Neural cell (in vitro differentiated cells): ENCODE measurements at regions not wholly inside any gene's neighbourhood (a gene's known extent, or its start where the extent isn't known, plus 50 kb on each side); places are given as distances from the start of the nearest gene placed in this dataset.

Experiments used
- H2AFZ ChIP-seq: fragments of 200-600, 300-800 bp; sonication (generic), shearing (Covaris generic); 2 replicates; pipeline ENCODE4 v1.6.0; 2014; ENCODE audit warnings: low read depth, mild to moderate bottlenecking, antibody characterized with exemption, low read length, moderate library complexity
- H3F3A ChIP-seq: fragments of 200-600 bp; shearing (Covaris generic); 2 replicates; pipeline ENCODE4 v1.6.1; 2016; ENCODE audit warnings: mild to moderate bottlenecking, moderate library complexity, mixed read lengths, antibody characterized with exemption, low read length; ENCODE audit not compliant: insufficient read depth, poor library complexity, severe bottlenecking
- H3K27ac ChIP-seq: fragments of 200-600, 300-800 bp; sonication (generic), shearing (Covaris generic); 2 replicates; pipeline ENCODE4 v1.5.1; 2014; ENCODE audit warnings: mild to moderate bottlenecking, low read length, moderate library complexity
- H3K27me3 ChIP-seq: fragments of 300-800, 200-600 bp; sonication (generic), shearing (Covaris generic); 2 replicates; pipeline ENCODE4 v1.6.0; 2014; ENCODE audit warnings: mild to moderate bottlenecking, low read depth, low read length, moderate library complexity; ENCODE audit not compliant: insufficient read depth
- H3K36me3 ChIP-seq: fragments of 300-800, 200-600 bp; sonication (generic), shearing (Covaris generic); 2 replicates; pipeline ENCODE4 v1.5.1; 2014; ENCODE audit warnings: mild to moderate bottlenecking, antibody characterized with exemption, low read length, moderate library complexity; ENCODE audit not compliant: insufficient read depth
- H3K4me2 ChIP-seq: fragments of 300-800, 200-600 bp; sonication (generic), shearing (Covaris generic); 2 replicates; pipeline ENCODE4 v1.6.0; 2014; ENCODE audit warnings: mild to moderate bottlenecking, low read length
- H3K4me3 ChIP-seq: fragments of 300-800, 200-600 bp; sonication (generic), shearing (Covaris generic); 2 replicates; pipeline ENCODE4 v1.5.1; 2014; ENCODE audit warnings: mild to moderate bottlenecking, low read length, moderate library complexity
- H3K79me2 ChIP-seq: fragments of 200-600 bp; shearing (Covaris generic); replicated peaks from 2 replicates; pipeline ENCODE4 v1.6.0; 2014; ENCODE audit warnings: mild to moderate bottlenecking, low read length, moderate library complexity; ENCODE audit not compliant: insufficient read depth
- H3K9ac ChIP-seq: fragments of 300-800, 200-600 bp; sonication (generic), shearing (Covaris generic); 2 replicates; pipeline ENCODE4 v1.6.1; 2016; ENCODE audit warnings: mild to moderate bottlenecking, low read length, mixed read lengths
- H3K9me2 ChIP-seq: fragments of 200-600 bp; shearing (Covaris generic); 2 replicates; pipeline ENCODE4 v1.6.1; 2016; ENCODE audit warnings: mild to moderate bottlenecking, low read length, mixed read lengths; ENCODE audit not compliant: insufficient read depth
- H3K9me3 ChIP-seq: fragments of 200-600, 300-800 bp; sonication (generic), shearing (Covaris generic); 2 replicates; pipeline ENCODE4 v1.6.1; 2016; ENCODE audit warnings: mild to moderate bottlenecking, mixed run types, low read length, moderate library complexity, mixed read lengths
- H4K20me1 ChIP-seq: fragments of 200-600 bp; shearing (Covaris generic); 2 replicates; pipeline ENCODE4 v1.6.1; 2016; ENCODE audit warnings: mild to moderate bottlenecking, mixed run types; ENCODE audit not compliant: insufficient read depth
- EP300 ChIP-seq: fragments of 450-650 bp; conservative IDR thresholded peaks from 2 replicates; pipeline ENCODE4 v1.6.1; 2014; ENCODE audit warnings: antibody characterized with exemption, mild to moderate bottlenecking, moderate library complexity; ENCODE audit not compliant: poor library complexity, severe bottlenecking
- EZH2 ChIP-seq: fragments of 200-600, 300-800 bp; shearing (Covaris generic), sonication (generic); IDR thresholded peaks from 2 replicates; pipeline ENCODE4 v1.6.1; 2014; ENCODE audit warnings: antibody characterized with exemption, low read length, borderline replicate concordance, mild to moderate bottlenecking; ENCODE audit not compliant: insufficient read depth, poor library complexity, severe bottlenecking
- MXI1 ChIP-seq: fragments of 450-650 bp; conservative IDR thresholded peaks from 2 replicates; pipeline ENCODE4 v1.6.1; 2014; ENCODE audit warnings: antibody characterized with exemption, mild to moderate bottlenecking; ENCODE audit not compliant: poor library complexity, severe bottlenecking
- POLR2AphosphoS5 ChIP-seq: IDR thresholded peaks from 2 replicates; pipeline ENCODE4 v1.6.1; 2012
- RAD21 ChIP-seq: fragments of 450-650 bp; conservative IDR thresholded peaks from 2 replicates; pipeline ENCODE4 v1.6.1; 2014; ENCODE audit warnings: antibody characterized with exemption, mild to moderate bottlenecking, moderate library complexity
- REST ChIP-seq: IDR thresholded peaks from 2 replicates; pipeline ENCODE4 v1.6.1; 2012; ENCODE audit warnings: borderline replicate concordance
- SMC3 ChIP-seq: fragments of 450-650 bp; conservative IDR thresholded peaks from 2 replicates; pipeline ENCODE4 v1.6.1; 2014; ENCODE audit warnings: antibody characterized with exemption, mild to moderate bottlenecking, moderate library complexity; ENCODE audit not compliant: poor library complexity
- TAF1 ChIP-seq: IDR thresholded peaks from 2 replicates; pipeline ENCODE4 v1.6.1; 2012; ENCODE audit warnings: low read depth
- TF ChIP-seq, protein P1 (sequence below): fragments of 450-650 bp; IDR thresholded peaks from 2 replicates; pipeline ENCODE4 v1.5.1; 2014; ENCODE audit warnings: antibody characterized with exemption, mild to moderate bottlenecking, moderate library complexity; ENCODE audit not compliant: poor library complexity, severe bottlenecking

DNA sequence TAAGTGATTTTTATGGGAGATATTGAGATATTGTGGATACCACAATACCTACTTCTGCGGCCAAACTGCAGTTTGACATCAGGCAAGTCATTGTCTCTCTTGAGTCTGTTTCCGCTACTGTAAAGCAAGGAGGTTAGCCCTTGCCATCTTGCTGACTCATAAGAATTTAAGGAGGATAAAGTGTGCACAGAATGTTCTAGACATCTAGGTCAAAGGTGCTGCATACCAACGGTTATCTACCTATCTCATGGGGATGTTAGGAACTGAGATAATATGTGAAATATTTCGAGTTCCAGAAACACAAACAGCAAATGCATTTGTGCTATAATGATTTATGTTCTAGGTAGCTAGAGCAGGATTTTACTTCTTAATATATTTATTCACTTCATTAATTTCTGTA lies 211.5 kb upstream of the NR3C2 start:
- H3K9ac ChIP-seq, result no peak overlapping the region
- TF ChIP-seq TAF1, result no peak
- TF ChIP-seq, protein P1, sequence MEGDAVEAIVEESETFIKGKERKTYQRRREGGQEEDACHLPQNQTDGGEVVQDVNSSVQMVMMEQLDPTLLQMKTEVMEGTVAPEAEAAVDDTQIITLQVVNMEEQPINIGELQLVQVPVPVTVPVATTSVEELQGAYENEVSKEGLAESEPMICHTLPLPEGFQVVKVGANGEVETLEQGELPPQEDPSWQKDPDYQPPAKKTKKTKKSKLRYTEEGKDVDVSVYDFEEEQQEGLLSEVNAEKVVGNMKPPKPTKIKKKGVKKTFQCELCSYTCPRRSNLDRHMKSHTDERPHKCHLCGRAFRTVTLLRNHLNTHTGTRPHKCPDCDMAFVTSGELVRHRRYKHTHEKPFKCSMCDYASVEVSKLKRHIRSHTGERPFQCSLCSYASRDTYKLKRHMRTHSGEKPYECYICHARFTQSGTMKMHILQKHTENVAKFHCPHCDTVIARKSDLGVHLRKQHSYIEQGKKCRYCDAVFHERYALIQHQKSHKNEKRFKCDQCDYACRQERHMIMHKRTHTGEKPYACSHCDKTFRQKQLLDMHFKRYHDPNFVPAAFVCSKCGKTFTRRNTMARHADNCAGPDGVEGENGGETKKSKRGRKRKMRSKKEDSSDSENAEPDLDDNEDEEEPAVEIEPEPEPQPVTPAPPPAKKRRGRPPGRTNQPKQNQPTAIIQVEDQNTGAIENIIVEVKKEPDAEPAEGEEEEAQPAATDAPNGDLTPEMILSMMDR, result no peak
- TF ChIP-seq EP300, result no peak
- TF ChIP-seq MXI1, result no peak
- no peak for TF ChIP-seq RAD21
- no peak for TF ChIP-seq SMC3
- TF ChIP-seq REST, result no peak
- TF ChIP-seq POLR2AphosphoS5, result no peak
- H3F3A ChIP-seq, result no peaks in the 10 kb centered on the region
- no peak overlapping the region for H3K4me3 ChIP-seq
- no peaks in the 10 kb centered on the region for H3K9me2 ChIP-seq
- no peaks in the 10 kb centered on the region for H4K20me1 ChIP-seq
- H3K36me3 ChIP-seq, result no peaks in the 10 kb centered on the region
- no peak overlapping the region for H3K27ac ChIP-seq
- no peaks in the 10 kb centered on the region for H3K79me2 ChIP-seq
- H3K27me3 ChIP-seq, result no peaks in the 10 kb centered on the region
- no peak overlapping the region for H2AFZ ChIP-seq
- H3K9me3 ChIP-seq, result no peaks in the 10 kb centered on the region
- H3K4me2 ChIP-seq, result no peak overlapping the region

DNA sequence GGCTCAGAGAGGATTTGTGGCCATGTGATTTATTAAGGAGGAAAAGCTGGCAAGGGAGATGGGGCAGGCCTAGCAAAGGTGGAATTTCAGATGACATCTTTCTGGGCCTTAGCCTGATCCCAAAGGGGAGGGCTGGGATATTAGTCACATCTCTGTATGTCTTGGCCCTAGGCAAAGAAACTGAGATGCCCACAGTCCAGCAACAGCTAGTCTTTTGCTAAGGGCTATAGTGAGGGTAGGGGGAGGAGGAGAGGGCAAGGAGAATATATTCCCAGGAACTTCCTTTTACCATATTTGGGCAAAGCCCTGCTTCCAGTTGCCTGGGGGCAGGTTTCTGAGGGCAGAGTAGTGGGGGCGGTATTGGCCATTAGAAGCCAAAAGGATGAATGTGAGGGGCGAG lies 209.8 kb upstream of the NR3C2 start:
- TF ChIP-seq MXI1, result no peak
- TF ChIP-seq EZH2, result no peak
- TF ChIP-seq, protein P1, result no peak
- TF ChIP-seq POLR2AphosphoS5, result no peak
- TF ChIP-seq TAF1, result no peak
- Histone ChIP-seq H3K36me3 (no peaks in the 10 kb centered on the region), H2AFZ (no peak overlapping the region)

More for the DNA sequence above, 209.8 kb upstream of the NR3C2 start:
- no peaks in the 10 kb centered on the region for H4K20me1 ChIP-seq
- no peaks in the 10 kb centered on the region for H3F3A ChIP-seq
- no peak overlapping the region for H3K4me2 ChIP-seq
- no peaks in the 10 kb centered on the region for H3K27me3 ChIP-seq
- no peaks in the 10 kb centered on the region for H3K9me3 ChIP-seq
- H3K9ac ChIP-seq, result no peak overlapping the region
- H3K79me2 ChIP-seq, result no peaks in the 10 kb centered on the region
- H3K27ac ChIP-seq, result no peak overlapping the region
- H3K4me3 ChIP-seq, result no peak overlapping the region
- H3K9me2 ChIP-seq, result no peaks in the 10 kb centered on the region
